T-cell (primary cell): ENCODE measurements at regions not wholly inside any gene's neighbourhood (a gene's known extent, or its start where the extent isn't known, plus 50 kb on each side); places are given as distances from the start of the nearest gene placed in this dataset.
"Not testable (repeated sequence)": the region's sequence is repeated elsewhere in the genome, so short reads cannot be mapped to it uniquely, and the experiment has no call there.

Experiments
- ATAC-seq, 4 experiments: fragments of 200-7000 bp in 3 of 4; fragments of 150-1000 bp in 1 of 4; cut with Tn5 transposase; replicated peaks in 1 of 4; 1 replicate in 3 of 4; 2 replicates in 1 of 4; pipeline ENCODE4 v1.10.0; 2021; ENCODE audit warnings: moderate library complexity in 3 of 4, mild to moderate bottlenecking in 2 of 4, moderate number of reproducible peaks in 1 of 4
- CTCF ChIA-PET, 2 donors: fragments of 300-600 bp; sonication (Branson Sonifier 250); formaldehyde crosslinking; loops; one replicate each; lab custom pipeline; 2022; ENCODE audit warnings: antibody characterized with exemption in 2 of 2; lab: Charles Lee
- POLR2A ChIA-PET, 2 donors: fragments of 300-600 bp; sonication (Branson Sonifier 250); formaldehyde crosslinking; loops; one replicate each; lab custom pipeline; 2022; ENCODE audit warnings: antibody characterized with exemption in 2 of 2; lab: Charles Lee
- DNase-seq, 35 experiments: peaks; one replicate each; pipeline versions ENCODE4 v3.0.0 to v3.0.0-alpha.2; 2013 to 2023
- H3K27ac ChIP-seq: one replicate; pipeline ENCODE4 v1.5.1; 2013; ENCODE audit warnings: low read length
- H3K27me3 ChIP-seq, 2 experiments: replicated peaks in 1 of 2; 1 replicate in 1 of 2; 2 replicates in 1 of 2; pipeline versions ENCODE4 v1.6.1 to v1.7.0; 2013; ENCODE audit warnings: low read length in 1 of 2, mixed read lengths in 1 of 2; ENCODE audit not compliant: control insufficient read depth in 2 of 2, insufficient read depth in 2 of 2; ENCODE audit errors: extremely low read depth in 1 of 2
- H3K36me3 ChIP-seq, 2 donors: 1 replicate in 1 of 2; 2 replicates in 1 of 2; pipeline versions ENCODE4 v1.6.1 to v1.7.0; 2013; ENCODE audit warnings: low read length in 1 of 2; ENCODE audit not compliant: control insufficient read depth in 2 of 2, insufficient read depth in 1 of 2; ENCODE audit errors: extremely low read depth in 1 of 2
- H3K4me1 ChIP-seq, 2 experiments: 1 replicate in 1 of 2; 2 replicates in 1 of 2; pipeline versions ENCODE4 v1.6.1 to v1.7.0; 2013; ENCODE audit warnings: low read length in 2 of 2, mixed read lengths in 1 of 2; ENCODE audit not compliant: insufficient read depth in 2 of 2, control insufficient read depth in 1 of 2; ENCODE audit errors: extremely low read depth in 1 of 2
- H3K4me3 ChIP-seq, 2 donors: 1 replicate in 1 of 2; 2 replicates in 1 of 2; pipeline versions ENCODE4 v1.5.1 to v1.7.0; 2013; ENCODE audit warnings: mild to moderate bottlenecking in 2 of 2, low read length in 1 of 2, moderate library complexity in 1 of 2; ENCODE audit not compliant: control insufficient read depth in 1 of 2; ENCODE audit errors: extremely low read depth in 1 of 2
- H3K9me3 ChIP-seq: 2 replicates; pipeline ENCODE4 v1.7.0; 2013
- H3K27ac Mint-ChIP-seq, 2 donors: one replicate each; pipeline ENCODE4 v1.8.0; 2020 to 2021; ENCODE audit warnings: mild to moderate bottlenecking in 2 of 2, mixed read lengths in 2 of 2
- H3K27me3 Mint-ChIP-seq, 2 donors: one replicate each; pipeline ENCODE4 v1.8.0; 2021 to 2022; ENCODE audit warnings: mixed read lengths in 2 of 2
- H3K36me3 Mint-ChIP-seq: one replicate; pipeline ENCODE4 v1.8.0; 2021; ENCODE audit warnings: mixed read lengths
- H3K4me1 Mint-ChIP-seq, 3 donors: one replicate each; pipeline ENCODE4 v1.8.0; 2020 to 2022; ENCODE audit warnings: mixed read lengths in 3 of 3, mild to moderate bottlenecking in 1 of 3
- H3K4me3 Mint-ChIP-seq, 3 donors: one replicate each; pipeline ENCODE4 v1.8.0; 2020 to 2022; ENCODE audit warnings: mild to moderate bottlenecking in 3 of 3, mixed read lengths in 3 of 3, moderate library complexity in 3 of 3
- H3K9me3 Mint-ChIP-seq, 3 donors: one replicate each; pipeline ENCODE4 v1.8.0; 2020 to 2022; ENCODE audit warnings: mixed read lengths in 3 of 3
- WGBS: methylation state at CpG from one replicate; pipeline ENCODE4 v1.1.5; 2013; ENCODE audit warnings: missing lambda C conversion rate; ENCODE audit not compliant: insufficient coverage; 5-methylcytosine and 5-hydroxymethylcytosine counted together

DNA sequence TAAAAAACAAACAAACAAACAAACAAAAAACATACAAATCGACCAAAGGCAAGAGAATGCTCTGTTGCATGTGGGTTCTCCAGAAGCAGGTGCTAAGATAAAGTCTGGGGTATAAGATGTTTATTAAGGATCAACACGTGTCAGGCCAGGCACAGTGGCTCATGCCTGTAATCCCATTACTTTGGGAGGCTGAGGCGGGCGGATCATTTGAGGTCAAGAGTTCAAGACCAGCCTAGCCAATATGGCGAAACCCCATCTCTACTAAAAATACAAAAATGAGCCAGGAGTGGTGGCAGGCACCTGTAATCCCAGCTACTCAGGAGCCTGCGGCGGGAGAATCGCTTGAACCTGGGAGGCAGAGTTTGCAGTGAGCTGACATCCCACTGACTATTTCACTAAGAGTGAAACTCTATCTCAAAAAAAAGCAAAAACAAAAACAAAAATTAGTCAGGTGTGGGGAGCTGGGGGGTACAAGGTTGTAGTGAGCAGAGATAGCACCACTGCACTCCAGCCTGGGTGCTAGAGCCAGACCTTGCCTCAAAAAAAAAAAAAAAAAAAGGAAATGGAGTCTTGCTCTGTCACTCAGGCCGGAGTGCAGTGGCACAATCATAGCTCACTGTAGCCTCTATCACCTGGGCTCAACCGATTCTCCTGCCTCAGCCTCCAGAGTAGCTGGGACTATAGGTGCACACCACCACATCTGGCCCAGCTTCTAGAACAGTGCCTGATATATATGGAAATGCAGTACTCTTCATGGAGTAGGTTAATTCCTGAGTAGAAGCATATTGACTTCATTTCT is 86.8 kb upstream of the JARID2 start:
- H3K4me1 Mint-ChIP-seq, result no peaks in the 10 kb centered on the region
- H3K27me3 Mint-ChIP-seq, result no peaks in the 10 kb centered on the region
- no peak for ATAC-seq

DNA sequence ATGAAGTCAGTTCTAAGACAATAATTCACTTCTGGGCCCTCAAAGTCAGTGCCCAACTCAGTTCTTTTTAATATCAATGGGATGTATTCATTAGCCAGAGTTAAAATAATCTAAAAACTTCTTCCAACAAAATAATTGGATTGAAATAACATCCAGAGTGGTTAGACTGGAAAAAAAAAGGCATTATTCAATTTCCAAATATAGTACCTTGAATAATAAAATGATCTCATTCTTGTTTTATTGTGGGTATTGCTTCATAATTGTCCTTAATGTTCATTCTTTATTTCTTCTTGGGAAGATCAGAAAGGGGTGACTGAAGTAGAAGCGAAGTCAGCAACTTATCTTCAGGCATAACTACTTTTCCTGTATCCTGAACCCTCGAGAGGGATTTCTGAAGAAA is 85.1 kb upstream of the JARID2 start:
- H3K4me3 Mint-ChIP-seq, result no peak overlapping the region
- no peaks in the 10 kb centered on the region for H3K9me3 Mint-ChIP-seq
- no peak overlapping the region for H3K27ac Mint-ChIP-seq
- no peak for ATAC-seq
- H3K27ac ChIP-seq, result no peak overlapping the region
- H3K4me1 ChIP-seq, result no peaks in the 10 kb centered on the region
- H3K4me1 Mint-ChIP-seq, result no peaks in the 10 kb centered on the region
- no peaks in the 10 kb centered on the region for H3K9me3 ChIP-seq
- no peaks in the 10 kb centered on the region for H3K27me3 Mint-ChIP-seq
- no peaks in the 10 kb centered on the region for H3K36me3 Mint-ChIP-seq
- WGBS, result no CpG with 5 or more reads among the region's 2 CpGs
- H3K27me3 ChIP-seq, result no peaks in the 10 kb centered on the region
- ChIA-PET POLR2A (no interaction called here), CTCF (no interaction called here)
- no peak for DNase-seq
- H3K4me3 ChIP-seq, result no peak overlapping the region
- no peaks in the 10 kb centered on the region for H3K36me3 ChIP-seq

More for the DNA sequence above, 86.8 kb upstream of the JARID2 start:
- H3K4me1 ChIP-seq, result no peaks in the 10 kb centered on the region
- 92% methylated on average over 2 of the region's 10 CpGs for WGBS
- Mint-ChIP-seq H3K36me3 (no peaks in the 10 kb centered on the region), H3K4me3 (no peak overlapping the region), H3K9me3 (no peaks in the 10 kb centered on the region), H3K27ac (no peak overlapping the region)
- DNase-seq, result no peak
- H3K4me3 ChIP-seq, result no peak overlapping the region
- ChIA-PET POLR2A (interaction anchor here in 1 of 2 donors (0.6 kb wide), 1 partner anchor 28 kb away, joined by 3 read pairs; no protein-coding TSS in a partner anchor), CTCF (no interaction called here)
- no peak overlapping the region for H3K27ac ChIP-seq
- no peaks in the 10 kb centered on the region for H3K27me3 ChIP-seq
- no peaks in the 10 kb centered on the region for H3K9me3 ChIP-seq
- H3K36me3 ChIP-seq, result no peaks in the 10 kb centered on the region

DNA sequence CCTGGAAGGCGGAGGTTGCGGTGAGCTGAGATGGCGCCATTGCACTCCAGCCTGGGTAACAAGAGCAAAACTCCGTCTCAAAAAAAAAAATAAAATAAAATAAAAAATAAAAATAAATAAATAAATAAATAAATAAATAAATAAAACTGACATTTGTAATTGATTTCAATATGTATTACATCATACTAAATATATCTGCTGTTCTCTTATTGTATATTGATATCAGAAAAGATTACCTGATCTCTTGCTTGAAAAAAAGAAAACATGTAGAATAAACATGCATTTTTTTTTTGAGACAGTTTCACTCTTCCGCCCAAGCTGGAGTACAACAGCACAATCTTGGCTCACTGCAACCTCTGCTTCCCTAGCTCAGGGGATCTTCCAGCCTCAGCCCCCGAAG is 81.0 kb upstream of the JARID2 start:
- WGBS, result 94% methylated on average over 2 of the region's 6 CpGs
- H3K36me3 Mint-ChIP-seq, H3K4me1 ChIP-seq, H3K27ac ChIP-seq, H3K9me3 Mint-ChIP-seq, H3K27me3 Mint-ChIP-seq, H3K36me3 ChIP-seq, H3K4me1 Mint-ChIP-seq, ATAC-seq, H3K4me3 ChIP-seq, POLR2A ChIA-PET, H3K27me3 ChIP-seq, H3K27ac Mint-ChIP-seq, H3K4me3 Mint-ChIP-seq, DNase-seq, H3K9me3 ChIP-seq: not testable (repeated sequence)
- CTCF ChIA-PET, result interaction anchor here in 1 of 2 donors (0.6 kb wide), 1 partner anchor 196 kb away, joined by 7 read pairs; no protein-coding TSS in a partner anchor

- Mint-ChIP-seq H3K36me3 (no peaks in the 10 kb centered on the region), H3K4me3 (no peak overlapping the region)
Observed at GRCh38 chr6:15166121-15166520, 79.7 kb upstream of the JARID2 start.

GRCh38 chr6:15170126-15170525 is 75.7 kb upstream of the JARID2 start:
- ATAC-seq (no peak), DNase-seq (no peak)
- ChIA-PET CTCF (interaction anchor here in 1 of 2 donors (0.6 kb wide), 1 partner anchor 966 kb away, joined by 4 read pairs; no protein-coding TSS in a partner anchor), POLR2A (no interaction called here)
- H3K27me3 ChIP-seq, result no peaks in the 10 kb centered on the region
- 100% methylated on average over 4 of the region's 8 CpGs for WGBS
- Mint-ChIP-seq H3K27ac (no peak overlapping the region), H3K4me3 (no peak overlapping the region), H3K27me3 (no peaks in the 10 kb centered on the region), H3K9me3 (no peaks in the 10 kb centered on the region), H3K36me3 (no peaks in the 10 kb centered on the region), H3K4me1 (no peaks in the 10 kb centered on the region)
- H3K4me3 ChIP-seq, result no peak overlapping the region
- no peak overlapping the region for H3K27ac ChIP-seq
- no peaks in the 10 kb centered on the region for H3K4me1 ChIP-seq
- no peaks in the 10 kb centered on the region for H3K9me3 ChIP-seq
- H3K36me3 ChIP-seq, result no peaks in the 10 kb centered on the region

More at GRCh38 chr6:15166121-15166520, 79.7 kb upstream of the JARID2 start:
- H3K36me3 ChIP-seq, result no peaks in the 10 kb centered on the region
- ChIA-PET CTCF (no interaction called here), POLR2A (no interaction called here)
- H3K27me3 Mint-ChIP-seq, result no peaks in the 10 kb centered on the region
- no peaks in the 10 kb centered on the region for H3K9me3 Mint-ChIP-seq
- H3K27ac Mint-ChIP-seq, result no peak overlapping the region
- H3K4me1 ChIP-seq, result no peaks in the 10 kb centered on the region
- WGBS, result no CpG with 5 or more reads among the region's 5 CpGs
- no peaks in the 10 kb centered on the region for H3K27me3 ChIP-seq
- no peak overlapping the region for H3K27ac ChIP-seq
- no peak for ATAC-seq
- no peak for DNase-seq
- H3K4me3 ChIP-seq, result no peak overlapping the region
- H3K4me1 Mint-ChIP-seq, result no peaks in the 10 kb centered on the region
- H3K9me3 ChIP-seq, result no peaks in the 10 kb centered on the region

GRCh38 chr6:15171026-15171425 is 74.8 kb upstream of the JARID2 start:
- H3K4me1 Mint-ChIP-seq, result no peaks in the 10 kb centered on the region
- H3K4me3 Mint-ChIP-seq, result no peak overlapping the region
- H3K9me3 Mint-ChIP-seq, result no peaks in the 10 kb centered on the region
- Histone ChIP-seq H3K9me3 (no peaks in the 10 kb centered on the region), H3K36me3 (no peaks in the 10 kb centered on the region), H3K4me3 (no peak overlapping the region), H3K27ac (no peak overlapping the region), H3K27me3 (no peaks in the 10 kb centered on the region), H3K4me1 (no peaks in the 10 kb centered on the region)
- no peaks in the 10 kb centered on the region for H3K36me3 Mint-ChIP-seq
- ChIA-PET CTCF (interaction anchor here in 1 of 2 donors (0.6 kb wide), 1 partner anchor 8 kb away, joined by 3 read pairs; no protein-coding TSS in a partner anchor), POLR2A (no interaction called here)
- ATAC-seq, result no peak
- no peak for DNase-seq
- 73% methylated on average over 3 of the region's 5 CpGs for WGBS
- H3K27me3 Mint-ChIP-seq, result no peaks in the 10 kb centered on the region
- H3K27ac Mint-ChIP-seq, result no peak overlapping the region
